CD8-positive, alpha-beta memory T cell (primary cell): ENCODE measurements at regions not wholly inside any gene's neighbourhood (a gene's known extent, or its start where the extent isn't known, plus 50 kb on each side); places are given as distances from the start of the nearest gene placed in this dataset.

ENCODE experiments used
- CTCF ChIA-PET: fragments of 350-600 bp; sonication (Branson Sonifier 250); formaldehyde crosslinking; loops from one replicate; lab custom pipeline; 2021; ENCODE audit warnings: antibody characterized with exemption; lab: Charles Lee
- POLR2A ChIA-PET: fragments of 350-600 bp; sonication (Branson Sonifier 250); formaldehyde crosslinking; loops from one replicate; lab custom pipeline; 2021; ENCODE audit warnings: antibody characterized with exemption; lab: Charles Lee
- DNase-seq, 5 donors: peaks; one replicate each; pipeline versions ENCODE4 v3.0.0 to v3.0.0-alpha.2; 2020 to 2022; ENCODE audit warnings: mixed read lengths in 1 of 5
- H3K27ac ChIP-seq: one replicate; pipeline ENCODE4 v1.7.0; 2013; ENCODE audit warnings: low read depth, mild to moderate bottlenecking, low read length, moderate library complexity
- H3K27me3 ChIP-seq: 2 replicates; pipeline ENCODE4 v1.7.0; 2013; ENCODE audit warnings: low read length, mild to moderate bottlenecking; ENCODE audit not compliant: insufficient read depth, poor library complexity, severe bottlenecking
- H3K36me3 ChIP-seq: 2 replicates; pipeline ENCODE4 v1.7.0; 2013; ENCODE audit warnings: mild to moderate bottlenecking, low read length, moderate library complexity; ENCODE audit not compliant: insufficient read depth
- H3K4me1 ChIP-seq: 2 replicates; pipeline ENCODE4 v1.7.0; 2013; ENCODE audit warnings: mild to moderate bottlenecking, low read length, moderate library complexity; ENCODE audit not compliant: insufficient read depth
- H3K4me3 ChIP-seq: 2 replicates; pipeline ENCODE4 v1.7.0; 2013; ENCODE audit warnings: mild to moderate bottlenecking, low read length
- H3K9me3 ChIP-seq: 2 replicates; pipeline ENCODE4 v1.7.0; 2013; ENCODE audit warnings: mild to moderate bottlenecking, low read length
- H3K27ac Mint-ChIP-seq, 8 donors: one replicate each; pipeline ENCODE4 v1.8.0; 2020 to 2021; ENCODE audit warnings: mixed read lengths in 8 of 8, mild to moderate bottlenecking in 6 of 8, inconsistent platforms in 3 of 8, moderate library complexity in 3 of 8
- H3K27me3 Mint-ChIP-seq, 2 donors: one replicate each; pipeline ENCODE4 v1.8.0; 2020 to 2021; ENCODE audit warnings: mixed read lengths in 2 of 2, mild to moderate bottlenecking in 1 of 2, moderate library complexity in 1 of 2
- H3K36me3 Mint-ChIP-seq, 3 donors: one replicate each; pipeline ENCODE4 v1.8.0; 2020 to 2021; ENCODE audit warnings: mixed read lengths in 3 of 3, inconsistent platforms in 1 of 3, mild to moderate bottlenecking in 1 of 3
- H3K4me1 Mint-ChIP-seq, 3 donors: one replicate each; pipeline ENCODE4 v1.8.0; 2020 to 2021; ENCODE audit warnings: mixed read lengths in 3 of 3, inconsistent platforms in 1 of 3, mild to moderate bottlenecking in 1 of 3
- H3K4me3 Mint-ChIP-seq, 7 donors: one replicate each; pipeline ENCODE4 v1.8.0; 2020 to 2021; ENCODE audit warnings: mixed read lengths in 7 of 7, mild to moderate bottlenecking in 6 of 7, moderate library complexity in 4 of 7, inconsistent platforms in 2 of 7
- H3K9me3 Mint-ChIP-seq, 5 donors: one replicate each; pipeline ENCODE4 v1.8.0; 2020 to 2022; ENCODE audit warnings: mixed read lengths in 5 of 5, mild to moderate bottlenecking in 3 of 5, moderate library complexity in 2 of 5, inconsistent platforms in 1 of 5

DNA sequence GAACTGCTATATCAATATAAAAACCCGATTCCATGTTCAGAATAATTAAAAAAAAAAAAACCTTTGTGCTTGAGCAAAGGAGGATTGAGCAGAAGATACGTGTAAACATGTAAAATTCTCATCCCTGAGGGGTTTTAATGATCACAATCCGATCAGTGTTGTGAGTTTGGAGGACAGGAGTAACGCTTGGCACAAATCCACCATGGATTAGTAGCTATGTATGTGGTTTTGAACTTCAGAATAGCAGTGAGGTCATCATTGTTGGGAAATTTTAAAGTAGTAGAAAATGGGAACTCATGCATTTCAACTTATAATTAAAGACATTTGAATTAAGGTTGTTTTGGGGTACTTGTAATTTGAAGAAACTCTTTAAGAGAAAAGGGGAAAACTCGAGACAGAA is 203.2 kb downstream of the RPS12 start:
- POLR2A ChIA-PET: no interaction called here
- no peaks in the 10 kb centered on the region for H3K9me3 Mint-ChIP-seq

DNA sequence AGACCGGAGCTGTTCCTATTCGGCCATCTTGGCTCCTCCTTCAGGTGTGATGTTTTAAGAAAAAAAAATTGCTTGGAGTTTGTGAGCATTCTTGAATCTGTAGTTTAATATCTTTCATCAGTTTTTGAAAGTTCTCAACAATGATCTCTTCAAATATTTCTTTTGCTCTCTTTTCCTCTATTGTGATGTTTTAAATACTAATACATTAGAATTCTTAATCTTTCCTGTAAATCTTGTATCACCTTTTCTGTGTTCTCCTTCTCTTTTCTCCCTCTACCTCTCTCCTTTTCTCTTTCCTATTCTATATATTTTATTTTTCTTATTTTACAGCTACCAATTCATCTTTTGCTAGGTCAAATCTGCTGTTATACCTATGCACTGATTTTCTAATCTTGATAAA is 212.3 kb downstream of the RPS12 start:
- no peaks in the 10 kb centered on the region for H3K9me3 ChIP-seq
- Mint-ChIP-seq H3K4me3 (no peak overlapping the region), H3K9me3 (peaks cover 0 to 6% (median 5%) of the 10 kb centered on the region in 5 donors), H3K27ac (no peak overlapping the region), H3K4me1 (no peaks in the 10 kb centered on the region), H3K36me3 (no peaks in the 10 kb centered on the region), H3K27me3 (no peaks in the 10 kb centered on the region)
- no peak overlapping the region for H3K27ac ChIP-seq
- CTCF ChIA-PET: no interaction called here
- no peaks in the 10 kb centered on the region for H3K4me1 ChIP-seq
- DNase-seq: no peak
- H3K27me3 ChIP-seq: no peaks in the 10 kb centered on the region
- POLR2A ChIA-PET: no interaction called here
- H3K36me3 ChIP-seq: no peaks in the 10 kb centered on the region
- no peak overlapping the region for H3K4me3 ChIP-seq

More for the DNA sequence above, 203.2 kb downstream of the RPS12 start:
- CTCF ChIA-PET: no interaction called here
- Histone ChIP-seq H3K36me3 (no peaks in the 10 kb centered on the region), H3K27me3 (no peaks in the 10 kb centered on the region), H3K4me3 (no peak overlapping the region), H3K9me3 (no peaks in the 10 kb centered on the region), H3K4me1 (no peaks in the 10 kb centered on the region), H3K27ac (no peak overlapping the region)
- Mint-ChIP-seq H3K4me1 (no peaks in the 10 kb centered on the region), H3K27me3 (peaks cover 3 to 4% of the 10 kb centered on the region in 2 donors), H3K27ac (peak overlapping the region in 1 of 8 donors; percentile 28), H3K4me3 (no peak overlapping the region), H3K36me3 (no peaks in the 10 kb centered on the region)
- no peak for DNase-seq

DNA sequence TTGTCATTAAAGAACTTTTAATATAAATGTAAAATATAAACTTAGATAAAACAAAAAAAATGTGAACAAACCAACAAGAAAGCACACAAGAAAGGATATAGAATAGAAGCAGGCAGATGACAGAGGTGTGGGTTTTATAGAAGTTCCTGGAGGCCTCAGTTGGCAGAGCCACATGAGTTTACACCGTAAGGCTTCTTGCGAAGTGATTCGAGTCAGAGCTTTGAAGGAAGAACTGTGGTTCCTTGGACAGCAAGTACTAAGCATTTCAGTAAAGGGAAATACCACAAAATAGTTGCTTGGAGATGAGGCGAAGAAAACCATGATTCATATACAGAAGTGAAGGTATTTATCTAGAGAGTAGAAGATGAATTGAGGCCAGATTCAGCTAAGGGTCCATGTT is 207.9 kb upstream of the EYA4 start:
- H3K27me3 ChIP-seq: no peaks in the 10 kb centered on the region
- Mint-ChIP-seq H3K27ac (no peak overlapping the region), H3K4me1 (no peaks in the 10 kb centered on the region), H3K36me3 (no peaks in the 10 kb centered on the region), H3K4me3 (no peak overlapping the region), H3K9me3 (no peaks in the 10 kb centered on the region), H3K27me3 (no peaks in the 10 kb centered on the region)
- ChIA-PET POLR2A (no interaction called here), CTCF (no interaction called here)
- DNase-seq: no peak
- no peaks in the 10 kb centered on the region for H3K4me1 ChIP-seq
- no peaks in the 10 kb centered on the region for H3K9me3 ChIP-seq
- H3K36me3 ChIP-seq: no peaks in the 10 kb centered on the region
- H3K27ac ChIP-seq: no peak overlapping the region
- H3K4me3 ChIP-seq: no peak overlapping the region

DNA sequence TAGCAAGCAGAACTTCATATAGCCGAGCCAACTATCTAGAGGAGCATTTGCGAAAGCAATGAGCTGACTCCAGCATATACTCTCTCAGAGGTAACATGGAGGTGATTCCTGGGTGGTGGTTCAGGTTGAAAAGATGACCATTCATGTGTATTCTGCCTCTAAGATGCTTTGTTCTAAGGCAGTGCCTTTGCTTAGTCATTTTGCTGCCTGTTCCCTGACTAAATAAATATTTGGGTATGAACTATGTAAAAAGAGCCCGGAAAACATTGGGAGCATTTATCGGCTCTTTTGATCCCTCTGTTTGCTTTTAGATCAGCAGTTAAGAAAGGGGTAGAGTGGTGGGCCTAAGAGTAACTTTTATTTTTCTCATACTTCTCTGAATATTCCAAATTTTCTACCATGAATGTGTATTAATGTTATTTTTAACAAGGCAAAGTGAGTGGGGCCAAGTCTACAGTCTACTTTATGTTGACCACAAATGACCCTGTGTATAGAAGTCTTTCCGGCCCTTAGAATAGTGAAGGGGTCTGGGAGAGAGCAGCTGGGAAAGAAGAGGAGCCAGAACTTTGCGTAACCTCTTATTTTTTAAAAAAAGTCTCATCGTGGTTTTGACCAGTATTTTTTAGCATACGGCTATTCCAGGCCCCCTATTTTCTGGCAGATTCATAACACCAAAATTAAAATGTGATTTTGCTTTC is 206.5 kb upstream of the EYA4 start:
- Histone ChIP-seq H3K27ac (no peak overlapping the region), H3K36me3 (no peaks in the 10 kb centered on the region), H3K27me3 (no peaks in the 10 kb centered on the region), H3K4me1 (no peaks in the 10 kb centered on the region), H3K4me3 (no peak overlapping the region), H3K9me3 (no peaks in the 10 kb centered on the region)
- Mint-ChIP-seq H3K4me3 (no peak overlapping the region), H3K36me3 (no peaks in the 10 kb centered on the region), H3K27ac (no peak overlapping the region), H3K27me3 (no peaks in the 10 kb centered on the region), H3K9me3 (no peaks in the 10 kb centered on the region), H3K4me1 (no peaks in the 10 kb centered on the region)
- ChIA-PET CTCF (no interaction called here), POLR2A (no interaction called here)
- no peak for DNase-seq

DNA sequence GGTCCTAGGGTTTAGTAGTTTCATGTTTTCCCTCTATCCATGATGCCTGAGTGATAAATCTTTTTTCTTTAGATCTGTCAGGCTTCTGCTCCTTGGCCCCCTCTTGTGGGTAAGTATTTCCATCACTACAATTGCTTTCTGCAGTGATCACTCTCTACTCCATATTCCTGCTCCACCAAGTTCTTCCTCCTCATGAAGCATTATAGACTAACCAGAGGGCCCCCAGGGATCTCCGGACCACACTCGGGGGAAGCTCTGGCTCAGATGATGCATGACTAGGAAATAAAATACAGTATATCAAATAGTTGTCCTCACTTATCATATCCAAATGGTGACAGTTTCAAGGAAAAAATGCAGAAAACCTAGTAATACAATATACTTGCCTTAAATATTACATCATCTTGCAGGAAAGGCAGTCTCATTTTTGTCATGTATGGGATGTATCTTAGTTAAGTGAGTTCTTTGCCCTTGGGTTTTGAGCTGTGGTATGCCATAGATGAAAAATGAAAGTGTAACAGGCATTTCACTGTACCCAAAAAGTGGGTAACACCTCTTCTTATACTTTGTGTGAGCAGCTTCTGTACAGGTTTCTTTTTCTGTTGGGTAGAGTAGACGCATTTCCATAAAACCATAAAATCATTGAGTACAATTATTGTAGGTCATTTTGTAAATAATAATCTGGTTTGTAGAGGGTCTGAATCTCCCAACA is 200.9 kb upstream of the EYA4 start:
- DNase-seq: no peak
- Mint-ChIP-seq H3K27me3 (no peaks in the 10 kb centered on the region), H3K36me3 (no peaks in the 10 kb centered on the region), H3K4me1 (no peaks in the 10 kb centered on the region), H3K9me3 (peaks cover 0 to 2% (median 0%) of the 10 kb centered on the region in 5 donors), H3K4me3 (no peak overlapping the region), H3K27ac (no peak overlapping the region)
- no peaks in the 10 kb centered on the region for H3K36me3 ChIP-seq
- no peak overlapping the region for H3K27ac ChIP-seq
- ChIA-PET POLR2A (no interaction called here), CTCF (interaction anchor here (1.2 kb wide), 1 partner anchor 217 kb away, joined by 3 read pairs; no protein-coding TSS in a partner anchor)
- H3K27me3 ChIP-seq: no peaks in the 10 kb centered on the region
- no peaks in the 10 kb centered on the region for H3K4me1 ChIP-seq
- H3K9me3 ChIP-seq: no peaks in the 10 kb centered on the region
- H3K4me3 ChIP-seq: no peak overlapping the region

DNA sequence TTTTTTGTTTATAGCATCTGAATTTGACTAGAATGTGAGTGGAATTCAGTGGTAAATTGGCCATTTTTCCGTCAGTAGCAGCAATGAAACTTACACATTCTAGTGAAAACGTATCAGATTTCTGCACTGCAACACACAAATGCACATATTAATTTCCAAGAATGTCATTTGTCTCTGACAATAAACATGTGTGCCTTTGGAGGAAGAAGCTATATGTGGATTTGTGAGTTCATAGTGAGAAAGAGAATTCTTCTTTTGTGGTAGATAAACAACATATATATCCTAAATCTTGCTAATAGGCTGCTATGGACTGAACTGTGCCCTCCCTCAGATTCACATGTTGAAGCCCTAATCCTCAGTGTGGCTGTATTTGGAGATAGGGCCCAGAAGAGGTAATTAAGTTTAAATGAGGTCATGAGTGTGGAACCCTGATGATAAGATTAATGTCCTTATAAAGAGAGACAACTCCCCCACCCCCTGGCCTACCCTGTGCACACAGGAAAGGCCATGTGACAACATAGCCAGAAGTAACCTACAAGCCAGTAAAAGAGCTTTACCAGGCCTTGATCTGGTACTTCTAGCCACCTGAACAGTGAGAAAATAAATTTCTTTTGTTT is 200.2 kb upstream of the EYA4 start:
- Histone ChIP-seq H3K27ac (no peak overlapping the region), H3K36me3 (no peaks in the 10 kb centered on the region), H3K4me3 (no peak overlapping the region), H3K9me3 (no peaks in the 10 kb centered on the region), H3K4me1 (no peaks in the 10 kb centered on the region), H3K27me3 (no peaks in the 10 kb centered on the region)
- DNase-seq: no peak
- Mint-ChIP-seq H3K27me3 (no peaks in the 10 kb centered on the region), H3K4me1 (no peaks in the 10 kb centered on the region), H3K27ac (peak overlapping the region in 1 of 8 donors; percentile 88), H3K36me3 (no peaks in the 10 kb centered on the region), H3K9me3 (peaks cover 0 to 2% (median 0%) of the 10 kb centered on the region in 5 donors), H3K4me3 (no peak overlapping the region)
- CTCF ChIA-PET: interaction anchor here (1.2 kb wide), 1 partner anchor 218 kb away, joined by 3 read pairs; no protein-coding TSS in a partner anchor
- POLR2A ChIA-PET: no interaction called here

DNA sequence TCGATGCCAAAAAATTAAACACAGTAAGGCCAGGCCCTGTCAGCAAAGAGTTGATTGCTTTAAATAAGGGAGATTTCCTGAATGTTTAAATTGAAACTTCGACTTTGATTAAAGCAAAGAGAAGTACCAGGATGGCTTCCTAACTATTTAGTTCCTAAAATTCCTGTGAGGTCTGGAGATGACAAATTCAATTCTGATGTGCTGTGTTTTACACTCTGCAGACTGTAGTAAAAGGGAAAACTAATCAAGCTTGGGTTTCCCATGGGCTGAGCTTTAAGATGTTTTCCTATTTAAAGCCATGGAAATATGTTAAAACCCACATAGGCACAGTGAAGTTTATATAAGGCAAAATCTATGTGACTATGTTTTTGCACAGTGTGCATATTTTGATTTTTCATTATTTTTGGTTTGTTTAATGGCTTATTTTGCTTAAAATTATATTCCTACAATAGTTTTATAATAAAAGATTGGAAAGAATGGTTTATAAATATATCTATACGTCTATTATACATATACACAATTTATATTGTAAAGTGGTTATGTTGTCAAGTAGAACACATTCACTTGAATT is 198.5 kb upstream of the EYA4 start:
- H3K4me1 Mint-ChIP-seq: no peaks in the 10 kb centered on the region
- Histone ChIP-seq H3K4me1 (no peaks in the 10 kb centered on the region), H3K9me3 (no peaks in the 10 kb centered on the region)

DNA sequence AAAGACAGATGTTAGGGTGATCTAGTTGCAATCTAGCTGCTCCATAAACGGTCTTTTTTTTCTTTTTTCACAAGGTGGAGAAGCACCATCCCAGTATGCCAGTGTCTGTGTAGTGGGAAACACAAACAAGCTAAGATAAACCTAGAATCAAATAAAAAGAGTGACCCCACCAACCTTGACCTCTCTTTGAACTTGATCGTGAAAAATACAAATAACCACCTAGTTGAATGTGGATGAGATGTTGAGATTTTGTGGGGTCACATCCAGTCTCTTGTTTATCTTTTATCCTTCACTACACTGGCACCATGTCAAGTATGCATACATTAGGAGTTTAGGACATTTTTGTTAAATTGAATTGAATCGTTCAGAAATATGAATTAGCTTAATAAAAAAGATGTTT is 194.6 kb upstream of the EYA4 start:
- Mint-ChIP-seq H3K9me3 (peaks cover 0 to 2% (median 0%) of the 10 kb centered on the region in 5 donors), H3K27ac (no peak overlapping the region), H3K27me3 (no peaks in the 10 kb centered on the region), H3K36me3 (no peaks in the 10 kb centered on the region), H3K4me1 (no peaks in the 10 kb centered on the region), H3K4me3 (no peak overlapping the region)
- CTCF ChIA-PET: no interaction called here
- no peaks in the 10 kb centered on the region for H3K27me3 ChIP-seq
- no peaks in the 10 kb centered on the region for H3K9me3 ChIP-seq
- H3K27ac ChIP-seq: no peak overlapping the region
- no peak for DNase-seq
- POLR2A ChIA-PET: no interaction called here
- no peaks in the 10 kb centered on the region for H3K36me3 ChIP-seq
- no peak overlapping the region for H3K4me3 ChIP-seq
- H3K4me1 ChIP-seq: no peaks in the 10 kb centered on the region

More for the DNA sequence above, 198.5 kb upstream of the EYA4 start:
- no peak for DNase-seq
- H3K27ac ChIP-seq: no peak overlapping the region
- ChIA-PET POLR2A (no interaction called here), CTCF (no interaction called here)
- Mint-ChIP-seq H3K9me3 (peaks cover 0 to 2% (median 0%) of the 10 kb centered on the region in 5 donors), H3K27ac (no peak overlapping the region), H3K27me3 (no peaks in the 10 kb centered on the region), H3K36me3 (no peaks in the 10 kb centered on the region), H3K4me3 (no peak overlapping the region)
- H3K27me3 ChIP-seq: no peaks in the 10 kb centered on the region
- H3K4me3 ChIP-seq: no peak overlapping the region
- H3K36me3 ChIP-seq: no peaks in the 10 kb centered on the region
